ENCODE measurements at regions not wholly inside any gene's neighbourhood (a gene's known extent, or its start where the extent isn't known, plus 50 kb on each side); places are given as distances from the start of the nearest gene placed in this dataset.
A peak's percentile ranks its signal among the peaks of the same experiment; 100 is the strongest.

DNA sequence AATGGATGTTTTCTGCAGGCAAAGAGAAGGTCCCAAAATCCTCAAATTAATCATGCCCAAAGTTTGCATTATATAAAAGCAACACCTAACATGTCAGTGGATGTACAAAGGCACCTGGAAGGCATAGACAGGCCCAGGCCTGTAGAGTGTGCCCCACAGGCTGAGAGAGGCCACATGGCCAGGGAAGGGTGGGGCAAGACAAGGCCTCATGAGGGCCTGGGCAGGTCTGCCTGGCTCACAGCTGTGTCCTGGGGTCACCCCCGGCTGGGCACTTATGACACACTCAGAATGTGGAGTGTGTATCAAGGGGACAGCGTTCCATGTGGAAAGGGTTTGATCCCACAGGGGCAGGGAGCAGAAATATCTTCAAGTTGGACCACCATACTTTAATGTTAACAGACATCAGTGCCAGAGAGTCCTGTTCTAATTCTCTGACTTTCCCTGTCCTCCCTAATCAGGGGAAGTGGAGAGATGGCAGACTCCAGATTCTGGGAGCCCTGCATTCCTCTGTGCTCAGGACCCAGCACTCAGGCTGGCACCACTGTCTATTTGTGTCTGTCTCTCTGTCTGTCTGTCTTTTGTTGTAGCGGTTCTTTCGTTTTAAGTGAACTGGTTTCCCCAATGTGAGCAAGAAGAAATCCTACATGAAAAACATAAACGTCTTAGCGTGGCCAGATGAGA is 178.3 kb upstream of the FOXA2 start:
- 63 to 79% (median 68%) methylated on average over 5 to 6 of the region's 6 CpGs for WGBS, 4 donors
- H3K4me1 ChIP-seq (replicated peaks in 1 of 2), result no peaks in the 10 kb centered on the region

GRCh38 chr20:22763257-22763906 is 179.0 kb upstream of the FOXA2 start:
- H3K4me3 ChIP-seq, result no peak overlapping the region
- intact Hi-C loops (cut with DNase I), result no loop called here
- no peaks in the 10 kb centered on the region for H3K9me3 ChIP-seq (replicated peaks in 1 of 3)
- H3K36me3 ChIP-seq (replicated peaks in 1 of 2), result no peaks in the 10 kb centered on the region
- no peaks in the 10 kb centered on the region for H3K4me1 ChIP-seq (replicated peaks in 1 of 2)
- WGBS, 4 donors, result 62 to 71% (median 65%) methylated on average over 8 to 9 of the region's 9 CpGs
- DNase-seq, result peak in 3 of 7 donors; percentile 4 to 53 (median 40)
- peak overlapping the region in 1 of 5 donors; percentile 72 for H3K27ac ChIP-seq
- H3K27me3 ChIP-seq, result no peaks in the 10 kb centered on the region
- no peak for TF ChIP-seq POLR2A (IDR thresholded peaks at IDR 0.05)
- no peak for TF ChIP-seq CTCF (IDR thresholded peaks at IDR 0.05)

More for the DNA sequence above, 178.3 kb upstream of the FOXA2 start:
- intact Hi-C loops (cut with DNase I), result no loop called here
- Histone ChIP-seq H3K4me3 (no peak overlapping the region), H3K9me3 (replicated peaks in 1 of 3) (no peaks in the 10 kb centered on the region), H3K27me3 (no peaks in the 10 kb centered on the region), H3K27ac (peak overlapping the region in 1 of 5 donors; percentile 72), H3K36me3 (replicated peaks in 1 of 2) (no peaks in the 10 kb centered on the region)
- DNase-seq, result no peak
- TF ChIP-seq CTCF (IDR thresholded peaks at IDR 0.05), result no peak
- no peak for TF ChIP-seq POLR2A (IDR thresholded peaks at IDR 0.05)

DNA sequence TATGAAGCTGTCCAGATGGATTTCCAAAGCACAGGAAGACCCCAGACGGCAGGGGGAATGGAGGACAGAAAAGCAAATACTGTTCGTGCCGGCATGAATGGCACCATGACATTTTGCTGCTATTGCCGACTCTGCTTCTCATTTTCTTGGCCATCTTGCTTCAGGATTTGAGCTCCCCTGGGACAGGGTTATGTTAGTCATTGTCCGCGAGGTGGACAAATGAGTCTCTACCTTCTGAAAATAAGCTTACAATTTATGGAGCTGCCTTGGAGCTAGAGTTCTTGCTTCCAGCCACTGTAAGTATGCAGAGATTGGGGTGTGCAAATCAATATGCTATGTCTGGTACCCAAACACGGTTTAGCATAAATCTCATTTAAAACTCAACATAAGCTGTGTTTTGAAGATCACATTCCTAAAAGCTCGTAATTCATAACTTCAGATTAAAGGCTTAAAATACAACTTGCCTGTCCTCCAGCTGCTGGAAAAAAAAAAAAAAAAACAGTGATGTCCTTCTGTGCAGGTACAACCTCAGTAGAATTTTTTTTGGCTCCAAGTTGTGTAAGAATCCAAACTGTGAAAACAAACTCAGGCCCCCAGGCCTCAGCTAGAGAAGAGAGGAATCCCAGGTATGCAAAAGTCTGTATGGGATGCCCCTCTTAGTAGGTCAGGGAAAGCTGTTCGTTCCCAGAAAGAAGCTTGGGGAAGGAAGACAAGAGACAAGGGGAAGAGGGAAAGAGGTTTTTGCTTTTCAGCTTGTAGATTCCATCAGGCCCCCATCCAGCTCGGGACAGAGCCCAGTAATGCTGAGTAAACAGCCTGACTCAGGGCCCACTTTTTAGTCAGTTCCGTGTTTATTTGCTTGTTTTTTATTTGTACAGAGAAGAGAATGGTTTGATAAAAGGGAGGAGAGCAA is 184.2 kb upstream of the FOXA2 start:
- H3K4me1 ChIP-seq (replicated peaks in 1 of 2), result no peaks in the 10 kb centered on the region
- TF ChIP-seq POLR2A (IDR thresholded peaks at IDR 0.05), result no peak
- TF ChIP-seq CTCF (IDR thresholded peaks at IDR 0.05), result no peak
- no peaks in the 10 kb centered on the region for H3K9me3 ChIP-seq (replicated peaks in 1 of 3)
- 65 to 68% (median 66%) methylated on average over 11 of the region's 11 CpGs for WGBS, 4 donors
- H3K27me3 ChIP-seq, result no peaks in the 10 kb centered on the region
- H3K27ac ChIP-seq, result no peak overlapping the region
- no peak for DNase-seq
- intact Hi-C loops (cut with DNase I), result no loop called here
- H3K36me3 ChIP-seq (replicated peaks in 1 of 2), result no peaks in the 10 kb centered on the region
- no peak overlapping the region for H3K4me3 ChIP-seq

DNA sequence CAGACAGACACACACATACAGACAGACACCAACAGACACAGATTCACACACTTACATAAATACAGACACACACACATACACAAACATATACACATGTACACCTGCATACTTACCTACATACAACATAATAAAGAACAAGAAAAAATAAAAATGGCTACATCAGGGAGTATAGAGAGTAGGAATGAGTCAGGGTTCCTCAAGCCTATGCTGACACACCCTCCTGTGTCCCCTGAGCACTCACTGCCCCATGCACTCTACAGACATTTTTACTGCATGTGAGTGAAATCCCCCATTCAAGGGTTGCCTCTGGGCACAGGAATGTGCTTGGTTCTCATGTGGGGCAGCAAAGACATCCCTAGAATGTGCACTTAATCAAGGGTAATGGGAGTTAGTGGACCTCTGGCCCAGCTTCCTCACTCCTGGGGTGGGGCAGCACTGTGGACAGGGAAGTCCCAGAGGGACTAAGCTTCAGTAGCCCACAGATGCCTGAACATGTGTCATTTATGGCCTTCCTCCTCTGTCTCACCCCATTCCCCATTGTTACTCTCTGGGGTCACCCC is 185.9 kb upstream of the FOXA2 start:
- H3K36me3 ChIP-seq (replicated peaks in 1 of 2), result no peaks in the 10 kb centered on the region
- no peak for DNase-seq
- TF ChIP-seq CTCF (IDR thresholded peaks at IDR 0.05) (no peak), POLR2A (IDR thresholded peaks at IDR 0.05) (no peak)
- H3K9me3 ChIP-seq (replicated peaks in 1 of 3), result no peaks in the 10 kb centered on the region
- H3K27ac ChIP-seq, result no peak overlapping the region
- no peak overlapping the region for H3K4me3 ChIP-seq
- H3K4me1 ChIP-seq (replicated peaks in 1 of 2), result no peaks in the 10 kb centered on the region
- H3K27me3 ChIP-seq, result no peaks in the 10 kb centered on the region
- intact Hi-C loops (cut with DNase I), result no loop called here

Measured in adrenal gland (tissue), 9 donors.